Esophagus squamous epithelium (tissue), 4 donors: ENCODE measurements at regions not wholly inside any gene's neighbourhood (a gene's known extent, or its start where the extent isn't known, plus 50 kb on each side); places are given as distances from the start of the nearest gene placed in this dataset.

ENCODE experiments used
- CTCF ChIP-seq, 6 experiments: fragments of 450-650 bp in 4 of 6; fragments of 200-600 bp in 2 of 6; sonication (generic) in 2 of 6; IDR thresholded peaks; one replicate each; pipeline ENCODE4 v1.5.1; 2016 to 2019; ENCODE audit warnings: antibody characterized with exemption in 6 of 6, mild to moderate bottlenecking in 4 of 6, moderate library complexity in 4 of 6
- POLR2A ChIP-seq, 4 donors: fragments of 450-650 bp; IDR thresholded peaks; one replicate each; pipeline ENCODE4 v1.6.1; 2017; ENCODE audit warnings: antibody characterized with exemption in 4 of 4, mild to moderate bottlenecking in 4 of 4, moderate library complexity in 3 of 4

GRCh38 chr1:4176841-4177240 is 276.8 kb upstream of the C1orf174 start:
- TF ChIP-seq CTCF (IDR thresholded peaks at IDR 0.05) (no peak), POLR2A (IDR thresholded peaks at IDR 0.05) (no peak)
